Astrocyte (in vitro differentiated cells and primary cell): ENCODE measurements at regions not wholly inside any gene's neighbourhood (a gene's known extent, or its start where the extent isn't known, plus 50 kb on each side); places are given as distances from the start of the nearest gene placed in this dataset.

ENCODE experiments used
- CTCF ChIP-seq: IDR thresholded peaks from 2 replicates; pipeline ENCODE4 v1.5.1; 2011; ENCODE audit warnings: low read depth, mild to moderate bottlenecking, inconsistent platforms, low read length, moderate library complexity; ENCODE audit not compliant: insufficient read depth
- EZH2 ChIP-seq: IDR thresholded peaks from 2 replicates; pipeline ENCODE4 v1.6.1; 2012; ENCODE audit warnings: mild to moderate bottlenecking, low read length, inconsistent platforms; ENCODE audit not compliant: insufficient read depth

- TF ChIP-seq CTCF (no peak), EZH2 (no peak)
Measured at GRCh38 chr10:108496106-108496505, 1331.6 kb upstream of the SORCS1 start.
